ENCODE measurements at regions not wholly inside any gene's neighbourhood (a gene's known extent, or its start where the extent isn't known, plus 50 kb on each side); places are given as distances from the start of the nearest gene placed in this dataset.

GRCh38 chr18:22467760-22468553 lies 50.2 kb upstream of the CTAGE1 start:
- no peak for DNase-seq (ENCODE audit: low spot score)

GRCh38 chr18:22468554-22468891 lies 50.8 kb upstream of the CTAGE1 start:
- no peak for DNase-seq (ENCODE audit: low spot score)

- DNase-seq (ENCODE audit: low spot score) = no peak
Observed at GRCh38 chr18:22469061-22469734, 51.5 kb upstream of the CTAGE1 start.

- no peak for DNase-seq (ENCODE audit: low spot score)
Observed at GRCh38 chr18:22469926-22470247, 52.2 kb upstream of the CTAGE1 start.

GRCh38 chr18:22470248-22471235 lies 52.8 kb upstream of the CTAGE1 start:
- DNase-seq (ENCODE audit: low spot score) = no peak

- no peak for DNase-seq (ENCODE audit: low spot score)
Observed at GRCh38 chr18:22471546-22472131, 53.9 kb upstream of the CTAGE1 start.

- DNase-seq (ENCODE audit: low spot score) = no peak
Observed at GRCh38 chr18:22473366-22473765, 55.7 kb upstream of the CTAGE1 start.

GRCh38 chr18:22475426-22476100 lies 57.8 kb upstream of the CTAGE1 start:
- DNase-seq (ENCODE audit: low spot score) = no peak

GRCh38 chr18:22477222-22477621 lies 59.5 kb upstream of the CTAGE1 start:
- DNase-seq (ENCODE audit: low spot score) = no peak

- no peak for DNase-seq (ENCODE audit: low spot score)
Observed at GRCh38 chr18:22482948-22483347, 65.2 kb upstream of the CTAGE1 start.

GRCh38 chr18:22483407-22483806 lies 65.7 kb upstream of the CTAGE1 start:
- DNase-seq (ENCODE audit: low spot score) = no peak

GRCh38 chr18:22484471-22484870 lies 66.8 kb upstream of the CTAGE1 start:
- DNase-seq (ENCODE audit: low spot score) = no peak

GRCh38 chr18:22485808-22486244 lies 68.1 kb upstream of the CTAGE1 start:
- no peak for DNase-seq (ENCODE audit: low spot score)

- no peak for DNase-seq (ENCODE audit: low spot score)
Observed at GRCh38 chr18:22486667-22487066, 69.0 kb upstream of the CTAGE1 start.

GRCh38 chr18:22488554-22488953 lies 70.8 kb upstream of the CTAGE1 start:
- DNase-seq (ENCODE audit: low spot score) = no peak

GRCh38 chr18:22489704-22490103 lies 72.0 kb upstream of the CTAGE1 start:
- DNase-seq (ENCODE audit: low spot score) = no peak

- DNase-seq (ENCODE audit: low spot score) = no peak
Observed at GRCh38 chr18:22490429-22490846, 72.7 kb upstream of the CTAGE1 start.

- no peak for DNase-seq (ENCODE audit: low spot score)
Observed at GRCh38 chr18:22493255-22493654, 75.5 kb upstream of the CTAGE1 start.

- no peak for DNase-seq (ENCODE audit: low spot score)
Observed at GRCh38 chr18:22493940-22494339, 76.2 kb upstream of the CTAGE1 start.

- no peak for DNase-seq (ENCODE audit: low spot score)
Observed at GRCh38 chr18:22494771-22495170, 77.1 kb upstream of the CTAGE1 start.

GRCh38 chr18:22499421-22499820 lies 81.7 kb upstream of the CTAGE1 start:
- no peak for DNase-seq (ENCODE audit: low spot score)

GRCh38 chr18:22503803-22504202 lies 86.1 kb upstream of the CTAGE1 start:
- DNase-seq (ENCODE audit: low spot score) = no peak
